H1 (cell line): ENCODE measurements at regions not wholly inside any gene's neighbourhood (a gene's known extent, or its start where the extent isn't known, plus 50 kb on each side); places are given as distances from the start of the nearest gene placed in this dataset.

Source experiments
- CTCF ChIA-PET: fragments of 300-600 bp; sonication (Branson Sonifier 250); formaldehyde crosslinking; loops from one replicate; lab custom pipeline; 2021; ENCODE audit not compliant: partially characterized antibody; lab: Charles Lee
- POLR2A ChIA-PET: fragments of 300-600 bp; sonication (Branson Sonifier 250); formaldehyde crosslinking; loops from one replicate; lab custom pipeline; 2021; ENCODE audit warnings: inconsistent platforms; ENCODE audit not compliant: partially characterized antibody; lab: Charles Lee
- DNase-seq, 2 experiments: peaks; one replicate each; pipeline versions ENCODE4 v3.0.0 to v3.0.0-alpha.2; 2010 to 2022; ENCODE audit warnings: low spot score in 2 of 2, low read depth in 1 of 2, mixed read lengths in 1 of 2
- FAIRE-seq: peaks from 2 replicates; lab custom pipeline; 2011; peaks lifted over from hg19 to GRCh38; lab: Jason Lieb, UNC
- H2AFZ ChIP-seq: 2 replicates; pipeline ENCODE4 v1.8.1; 2012; ENCODE audit warnings: low read length, inconsistent platforms
- H2AK5ac ChIP-seq: 2 replicates; pipeline ENCODE4 v1.6.1; 2013; ENCODE audit warnings: low read depth, low read length
- H2BK120ac ChIP-seq: replicated peaks from 2 replicates; pipeline ENCODE3; 2013; ENCODE audit warnings: low read depth, low read length, inconsistent platforms
- H2BK12ac ChIP-seq: 2 replicates; pipeline ENCODE4 v1.6.1; 2013; ENCODE audit warnings: low read depth, low read length
- H2BK15ac ChIP-seq: 2 replicates; pipeline ENCODE4 v1.6.1; 2013; ENCODE audit warnings: low read length
- H2BK20ac ChIP-seq: 2 replicates; pipeline ENCODE4 v1.6.1; 2013; ENCODE audit warnings: low read length
- H2BK5ac ChIP-seq: 2 replicates; pipeline ENCODE4 v1.6.1; 2013; ENCODE audit warnings: low read depth, low read length
- H3K14ac ChIP-seq: 2 replicates; pipeline ENCODE4 v1.6.1; 2013; ENCODE audit warnings: inconsistent platforms; ENCODE audit not compliant: insufficient read length
- H3K18ac ChIP-seq: 2 replicates; pipeline ENCODE4 v1.6.1; 2013; ENCODE audit warnings: low read length; ENCODE audit errors: extremely low read depth
- H3K23ac ChIP-seq: 2 replicates; pipeline ENCODE4 v1.6.1; 2013; ENCODE audit warnings: inconsistent platforms; ENCODE audit not compliant: insufficient read length
- H3K23me2 ChIP-seq: 2 replicates; pipeline ENCODE4 v1.6.1; 2013; ENCODE audit warnings: low read depth, low read length
- H3K27ac ChIP-seq: 2 replicates; pipeline ENCODE4 v1.6.1; 2011; ENCODE audit warnings: low read depth, low read length, inconsistent platforms
- H3K27me3 ChIP-seq, 4 experiments: replicated peaks in 1 of 4; 1 replicate in 1 of 4; 2 replicates in 3 of 4; pipeline versions ENCODE4 v1.6.1 to v1.8.1; 2011 to 2013; ENCODE audit warnings: low read length in 3 of 4, mild to moderate bottlenecking in 3 of 4, inconsistent platforms in 2 of 4, mixed read lengths in 2 of 4, moderate library complexity in 1 of 4; ENCODE audit not compliant: control insufficient read depth in 3 of 4, insufficient read depth in 3 of 4; ENCODE audit errors: extremely low read depth in 1 of 4
- H3K36me3 ChIP-seq, 4 experiments: 2 replicates each; pipeline versions ENCODE4 v1.6.1 to v1.8.1; 2011 to 2013; ENCODE audit warnings: mild to moderate bottlenecking in 4 of 4, low read length in 3 of 4, moderate library complexity in 2 of 4, control low read depth in 1 of 4, inconsistent platforms in 1 of 4; ENCODE audit not compliant: insufficient read depth in 4 of 4, control insufficient read depth in 2 of 4
- H3K4ac ChIP-seq: replicated peaks from 2 replicates; pipeline ENCODE3; 2013; ENCODE audit warnings: low read length, low read depth, mixed read lengths, inconsistent platforms; ENCODE audit not compliant: insufficient read length
- H3K4me1 ChIP-seq, 4 experiments: replicated peaks in 1 of 4; 1 replicate in 1 of 4; 2 replicates in 3 of 4; pipeline versions ENCODE4 v1.6.1 to v1.8.1; 2011 to 2013; ENCODE audit warnings: low read length in 3 of 4, inconsistent platforms in 2 of 4, mixed read lengths in 1 of 4; ENCODE audit not compliant: insufficient read depth in 4 of 4, control insufficient read depth in 3 of 4
- H3K4me2 ChIP-seq, 2 experiments: 2 replicates each; pipeline versions ENCODE4 v1.6.1 to v1.8.1; 2011 to 2013; ENCODE audit warnings: low read depth in 2 of 2, low read length in 2 of 2, control low read depth in 1 of 2, inconsistent platforms in 1 of 2, mild to moderate bottlenecking in 1 of 2; ENCODE audit not compliant: insufficient read depth in 1 of 2
- H3K4me3 ChIP-seq, 4 experiments: fragments of 200-600, 300-600 bp in 1 of 4; sonication (generic), shearing (Covaris generic), sonication (Bioruptor Twin) in 1 of 4; 2 replicates each; pipeline versions ENCODE4 v1.5.1 to v1.8.1; 2011 to 2016; ENCODE audit warnings: low read length in 4 of 4, low read depth in 3 of 4, control low read depth in 2 of 4, inconsistent platforms in 2 of 4, mild to moderate bottlenecking in 2 of 4, mixed read lengths in 1 of 4, moderate library complexity in 1 of 4; ENCODE audit not compliant: insufficient read depth in 2 of 4; ENCODE audit errors: extremely low read depth in 1 of 4
- H3K56ac ChIP-seq: replicated peaks from 2 replicates; pipeline ENCODE3; 2013; ENCODE audit warnings: low read depth, mild to moderate bottlenecking, mixed read lengths, low read length, inconsistent platforms; ENCODE audit not compliant: insufficient read length
- H3K79me1 ChIP-seq: 2 replicates; pipeline ENCODE4 v1.6.1; 2013; ENCODE audit warnings: low read depth, low read length, control low read depth
- H3K79me2 ChIP-seq, 2 experiments: 2 replicates each; pipeline versions ENCODE4 v1.6.1 to v1.8.1; 2012 to 2013; ENCODE audit warnings: low read length in 2 of 2, mild to moderate bottlenecking in 2 of 2, inconsistent platforms in 1 of 2; ENCODE audit not compliant: insufficient read depth in 2 of 2, control insufficient read depth in 1 of 2
- H3K9ac ChIP-seq, 4 experiments: replicated peaks in 1 of 4; 1 replicate in 1 of 4; 2 replicates in 3 of 4; pipeline versions ENCODE4 v1.6.1 to v1.8.1; 2011 to 2013; ENCODE audit warnings: low read depth in 3 of 4, low read length in 3 of 4, control low read depth in 2 of 4, mild to moderate bottlenecking in 2 of 4, moderate library complexity in 2 of 4, inconsistent platforms in 1 of 4; ENCODE audit errors: extremely low read depth in 1 of 4
- H3K9me3 ChIP-seq, 2 experiments: 2 replicates each; pipeline versions ENCODE4 v1.6.1 to v1.8.1; 2012 to 2013; ENCODE audit warnings: mild to moderate bottlenecking in 2 of 2, moderate library complexity in 2 of 2, control low read depth in 1 of 2, inconsistent platforms in 1 of 2, low read depth in 1 of 2, low read length in 1 of 2, mixed read lengths in 1 of 2; ENCODE audit not compliant: insufficient read depth in 2 of 2
- H4K20me1 ChIP-seq, 2 experiments: replicated peaks in 1 of 2; 2 replicates each; pipeline versions ENCODE3 to v1.8.1; 2011 to 2013; ENCODE audit warnings: inconsistent platforms in 2 of 2, low read length in 2 of 2, mild to moderate bottlenecking in 1 of 2; ENCODE audit not compliant: insufficient read depth in 2 of 2, control insufficient read depth in 1 of 2
- H4K5ac ChIP-seq: 2 replicates; pipeline ENCODE4 v1.6.1; 2013; ENCODE audit warnings: low read length, low read depth, mixed read lengths, inconsistent platforms; ENCODE audit not compliant: insufficient read length
- H4K8ac ChIP-seq: 2 replicates; pipeline ENCODE4 v1.8.0; 2013; ENCODE audit warnings: mild to moderate bottlenecking, moderate library complexity, low read length, inconsistent platforms; ENCODE audit not compliant: insufficient read depth; ENCODE audit errors: extremely low read depth
- H4K91ac ChIP-seq: replicated peaks from 2 replicates; pipeline ENCODE3; 2013; ENCODE audit warnings: low read length, mixed read lengths, inconsistent platforms; ENCODE audit not compliant: insufficient read length
- CTBP2 ChIP-seq: IDR thresholded peaks from 2 replicates; pipeline ENCODE4 v1.7.0; 2011; ENCODE audit warnings: borderline replicate concordance, mild to moderate bottlenecking, moderate library complexity, mixed read lengths, low read length; ENCODE audit not compliant: insufficient read depth, insufficient read length
- MAFK ChIP-seq: IDR thresholded peaks from 2 replicates; pipeline ENCODE4 v1.6.1; 2012; ENCODE audit warnings: low read depth, mild to moderate bottlenecking, improper control_type of control experiment, low read length
- WGBS, 2 experiments: shearing (Covaris generic) in 1 of 2; methylation state at CpG; one replicate each; pipeline versions ENCODE4 v1.1.6 to v1.1.7; 2013 to 2015; ENCODE audit warnings: low lambda C conversion rate in 2 of 2, mixed read lengths in 2 of 2, inconsistent platforms in 1 of 2, low coverage in 1 of 2, missing lambda C conversion rate in 1 of 2; ENCODE audit not compliant: insufficient replicate concordance in 2 of 2, insufficient coverage in 1 of 2, insufficient read length in 1 of 2; ENCODE audit errors: extremely low coverage in 1 of 2, missing lambda C conversion rate in 1 of 2; 5-methylcytosine and 5-hydroxymethylcytosine counted together

GRCh38 chr3:34844323-34844620, 795.1 kb upstream of the ARPP21 start:
- no peaks in the 10 kb centered on the region for H3K79me1 ChIP-seq
- no peaks in the 10 kb centered on the region for H3K27me3 ChIP-seq
- no peak overlapping the region for H3K4me2 ChIP-seq
- H3K9me3 ChIP-seq: no peaks in the 10 kb centered on the region
- no peaks in the 10 kb centered on the region for H3K79me2 ChIP-seq
- H2BK120ac ChIP-seq: no peak overlapping the region
- no peaks in the 10 kb centered on the region for H3K36me3 ChIP-seq
- FAIRE-seq: no peak
- H2AK5ac ChIP-seq: no peak overlapping the region
- POLR2A ChIA-PET: no interaction called here
- no peak overlapping the region for H2BK12ac ChIP-seq
- no peak for DNase-seq
- no peak overlapping the region for H3K9ac ChIP-seq
- H2BK20ac ChIP-seq: no peak overlapping the region
- no peak overlapping the region for H3K18ac ChIP-seq
- H3K4me3 ChIP-seq: no peak overlapping the region
- H3K4me1 ChIP-seq: peaks cover 0 to 7% (median 4%) of the 10 kb centered on the region in 4 experiments; a peak in 3 of 7 replicates
- 89% methylated on average over 2 of the region's 2 CpGs; no CpG with 5 or more reads in 1 of the 2 experiments for WGBS, 2 experiments
- no peak overlapping the region for H3K14ac ChIP-seq
- no peak overlapping the region for H4K5ac ChIP-seq
- no peak overlapping the region for H3K56ac ChIP-seq
- H2BK15ac ChIP-seq: no peak overlapping the region
- no peak overlapping the region for H3K27ac ChIP-seq
- no peaks in the 10 kb centered on the region for H4K20me1 ChIP-seq
- H4K91ac ChIP-seq: no peak overlapping the region
- H2AFZ ChIP-seq: no peak overlapping the region
- CTCF ChIA-PET: interaction anchor here (0.6 kb wide), 1 partner anchor 185 kb away, joined by 3 read pairs; no protein-coding TSS in a partner anchor
- no peak overlapping the region for H3K4ac ChIP-seq
- H4K8ac ChIP-seq: no peak overlapping the region
- H2BK5ac ChIP-seq: no peak overlapping the region
- TF ChIP-seq CTBP2 (no peak), MAFK (0 out of 2 replicates have a peak, but pooled peaks have one; percentile 27)
- no peak overlapping the region for H3K23ac ChIP-seq
- H3K23me2 ChIP-seq: no peaks in the 10 kb centered on the region; the same call in 1 of the 2 replicates
